ENCODE measurements at regions not wholly inside any gene's neighbourhood (a gene's known extent, or its start where the extent isn't known, plus 50 kb on each side); places are given as distances from the start of the nearest gene placed in this dataset.

- Histone ChIP-seq H2BK5ac (ENCODE audit: low read depth, low read length) (no peak overlapping the region), H3K9ac (replicated peaks in 1 of 4; ENCODE audit: extremely low read depth in 1 of 4, low read depth in 3 of 4, low read length in 3 of 4) (no peak overlapping the region), H3K4ac (replicated peaks; ENCODE audit: insufficient read length, low read depth, low read length) (no peak overlapping the region), H2BK120ac (replicated peaks; ENCODE audit: low read depth, low read length) (no peak overlapping the region), H3K27ac (ENCODE audit: low read depth, low read length) (no peak overlapping the region), H4K8ac (ENCODE audit: extremely low read depth, insufficient read depth, low read length) (no peak overlapping the region), H3K4me1 (replicated peaks in 1 of 4; ENCODE audit: control insufficient read depth in 3 of 4, insufficient read depth in 4 of 4, low read length in 3 of 4) (no peaks in the 10 kb centered on the region), H3K23ac (ENCODE audit: insufficient read length) (no peak overlapping the region), H3K79me2 (ENCODE audit: control insufficient read depth in 1 of 2, insufficient read depth in 2 of 2, low read length in 2 of 2) (no peaks in the 10 kb centered on the region), H4K91ac (replicated peaks; ENCODE audit: insufficient read length, low read length) (no peak overlapping the region), H2BK20ac (ENCODE audit: low read length) (no peak overlapping the region), H3K56ac (replicated peaks; ENCODE audit: insufficient read length, low read depth, low read length) (no peak overlapping the region), H4K20me1 (replicated peaks in 1 of 2; ENCODE audit: control insufficient read depth in 1 of 2, insufficient read depth in 2 of 2, low read length in 2 of 2) (no peaks in the 10 kb centered on the region), H3K14ac (ENCODE audit: insufficient read length) (no peak overlapping the region), H3K36me3 (ENCODE audit: control insufficient read depth in 2 of 4, insufficient read depth in 4 of 4, low read length in 3 of 4) (no peaks in the 10 kb centered on the region), H2AFZ (ENCODE audit: low read length) (peak overlapping the region; percentile 60; the same call in 1 of the 2 replicates), H2BK15ac (ENCODE audit: low read length) (no peak overlapping the region), H3K79me1 (ENCODE audit: low read depth, low read length) (no peaks in the 10 kb centered on the region), H3K23me2 (ENCODE audit: low read depth, low read length) (no peaks in the 10 kb centered on the region), H3K9me3 (ENCODE audit: insufficient read depth in 2 of 2, low read depth in 1 of 2, low read length in 1 of 2) (no peaks in the 10 kb centered on the region), H4K5ac (ENCODE audit: insufficient read length, low read depth, low read length) (no peak overlapping the region), H3K4me3 (ENCODE audit: extremely low read depth in 1 of 4, insufficient read depth in 2 of 4, low read depth in 3 of 4, low read length in 4 of 4) (no peak overlapping the region), H3K4me2 (ENCODE audit: insufficient read depth in 1 of 2, low read depth in 2 of 2, low read length in 2 of 2) (no peak overlapping the region), H2BK12ac (ENCODE audit: low read depth, low read length) (no peak overlapping the region), H2AK5ac (ENCODE audit: low read depth, low read length) (no peak overlapping the region), H3K27me3 (replicated peaks in 1 of 4; ENCODE audit: control insufficient read depth in 3 of 4, extremely low read depth in 1 of 4, insufficient read depth in 3 of 4, low read length in 3 of 4) (no peaks in the 10 kb centered on the region), H3K18ac (ENCODE audit: extremely low read depth, low read length) (no peak overlapping the region)
- ChIA-PET POLR2A (ENCODE audit: partially characterized antibody) (no interaction called here), CTCF (ENCODE audit: partially characterized antibody) (interaction anchor here (0.6 to 1.2 kb wide), 3 partner anchors 9 to 63 kb away, joined by 3 read pairs; no protein-coding TSS in a partner anchor)
- TF ChIP-seq SP2 (IDR thresholded peaks at IDR 0.05; ENCODE audit: low read length) (no peak), SIRT6 (IDR thresholded peaks at IDR 0.05; ENCODE audit: low read length) (no peak), RNF2 (IDR thresholded peaks at IDR 0.05; ENCODE audit: borderline replicate concordance, low read depth, low read length, missing control alignments, poor library complexity, severe bottlenecking) (no peak), EGR1 (IDR thresholded peaks at IDR 0.05; ENCODE audit: borderline replicate concordance, low read depth, low read length) (no peak), RAD21 (IDR thresholded peaks at IDR 0.05 in 1 of 2, conservative IDR thresholded peaks at IDR 0.05 in 1 of 2; ENCODE audit: low read depth in 2 of 2, low read length in 2 of 2) (no peak), KDM1A (IDR thresholded peaks at IDR 0.05; ENCODE audit: borderline replicate concordance, low read length) (no peak), TCF12 (IDR thresholded peaks at IDR 0.05; ENCODE audit: low read depth, low read length) (no peak), ASH2L (IDR thresholded peaks at IDR 0.05; ENCODE audit: low read length) (no peak), KDM5A (IDR thresholded peaks at IDR 0.05; ENCODE audit: low read length) (no peak), CHD1 (IDR thresholded peaks at IDR 0.05; ENCODE audit: low read depth, low read length) (no peak), CREB1 (IDR thresholded peaks at IDR 0.05) (no peak), SAP30 (IDR thresholded peaks at IDR 0.05; ENCODE audit: insufficient read depth, insufficient replicate concordance, low read length) (no peak)
- no peak for FAIRE-seq
- no peak for DNase-seq (ENCODE audit: low read depth in 1 of 2, low spot score in 2 of 2)
- WGBS, 2 experiments (ENCODE audit: extremely low coverage in 1 of 2, insufficient coverage in 1 of 2, insufficient read length in 1 of 2, insufficient replicate concordance in 2 of 2, low coverage in 1 of 2, low lambda C conversion rate in 2 of 2, missing lambda C conversion rate in 1 of 2): 58% methylated on average over 7 of the region's 7 CpGs; no CpG with 5 or more reads in 1 of the 2 experiments
Measured at GRCh38 chr5:101915554-101915953, 380.5 kb downstream of the SLCO4C1 start.

All from H1 (cell line).